Tibial nerve (tissue), 4 donors: ENCODE measurements at regions not wholly inside any gene's neighbourhood (a gene's known extent, or its start where the extent isn't known, plus 50 kb on each side); places are given as distances from the start of the nearest gene placed in this dataset.

Source experiments
- EP300 ChIP-seq, 2 donors: sonication (generic); formaldehyde crosslinking; IDR thresholded peaks; one replicate each; pipeline ENCODE4 v1.6.1; 2017; ENCODE audit warnings: antibody characterized with exemption in 2 of 2, mild to moderate bottlenecking in 1 of 2
- POLR2A ChIP-seq, 2 donors: fragments of 450-650 bp; IDR thresholded peaks; one replicate each; pipeline ENCODE4 v1.6.1; 2017; ENCODE audit warnings: antibody characterized with exemption in 2 of 2, mild to moderate bottlenecking in 2 of 2, moderate library complexity in 2 of 2
- TF ChIP-seq, protein P1 (sequence below), 5 experiments: fragments of 200-600 bp in 3 of 5; fragments of 450-650 bp in 2 of 5; sonication (generic) in 3 of 5; IDR thresholded peaks; one replicate each; pipeline ENCODE4 v1.5.1; 2016 to 2019; ENCODE audit warnings: antibody characterized with exemption in 5 of 5, mild to moderate bottlenecking in 3 of 5, moderate library complexity in 2 of 5

DNA sequence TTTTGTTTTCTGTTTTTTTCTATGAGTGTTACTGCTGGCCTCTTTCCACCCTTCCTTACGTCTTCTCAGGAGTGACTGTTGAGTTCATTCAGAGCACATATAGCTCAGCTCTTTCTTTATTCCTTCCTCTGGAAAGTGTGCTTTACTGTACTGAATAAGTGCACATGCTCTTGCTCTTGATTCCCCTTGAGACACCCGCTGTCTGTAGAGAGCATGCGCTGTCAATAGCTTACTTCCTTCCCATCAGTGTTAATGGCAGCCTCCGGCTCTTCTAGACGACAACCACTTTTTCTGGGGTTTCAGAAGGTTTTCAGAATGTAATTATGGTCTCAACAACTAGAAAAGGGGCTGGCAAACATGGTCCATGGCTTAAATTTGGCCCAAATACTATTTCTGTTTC, 504.9 kb downstream of the C4orf33 start:
- TF ChIP-seq POLR2A (IDR thresholded peaks at IDR 0.05) = no peak
- TF ChIP-seq, protein P1, sequence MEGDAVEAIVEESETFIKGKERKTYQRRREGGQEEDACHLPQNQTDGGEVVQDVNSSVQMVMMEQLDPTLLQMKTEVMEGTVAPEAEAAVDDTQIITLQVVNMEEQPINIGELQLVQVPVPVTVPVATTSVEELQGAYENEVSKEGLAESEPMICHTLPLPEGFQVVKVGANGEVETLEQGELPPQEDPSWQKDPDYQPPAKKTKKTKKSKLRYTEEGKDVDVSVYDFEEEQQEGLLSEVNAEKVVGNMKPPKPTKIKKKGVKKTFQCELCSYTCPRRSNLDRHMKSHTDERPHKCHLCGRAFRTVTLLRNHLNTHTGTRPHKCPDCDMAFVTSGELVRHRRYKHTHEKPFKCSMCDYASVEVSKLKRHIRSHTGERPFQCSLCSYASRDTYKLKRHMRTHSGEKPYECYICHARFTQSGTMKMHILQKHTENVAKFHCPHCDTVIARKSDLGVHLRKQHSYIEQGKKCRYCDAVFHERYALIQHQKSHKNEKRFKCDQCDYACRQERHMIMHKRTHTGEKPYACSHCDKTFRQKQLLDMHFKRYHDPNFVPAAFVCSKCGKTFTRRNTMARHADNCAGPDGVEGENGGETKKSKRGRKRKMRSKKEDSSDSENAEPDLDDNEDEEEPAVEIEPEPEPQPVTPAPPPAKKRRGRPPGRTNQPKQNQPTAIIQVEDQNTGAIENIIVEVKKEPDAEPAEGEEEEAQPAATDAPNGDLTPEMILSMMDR (IDR thresholded peaks at IDR 0.05) = no peak
- no peak for TF ChIP-seq EP300 (IDR thresholded peaks at IDR 0.05)
